K562 (cell line): ENCODE measurements at regions not wholly inside any gene's neighbourhood (a gene's known extent, or its start where the extent isn't known, plus 50 kb on each side); places are given as distances from the start of the nearest gene placed in this dataset.

Experiments used
- ATAC-seq: fragments of 200-7000 bp; cut with Tn5 transposase; 3 replicates; pipeline ENCODE4 v1.9.1; 2020; ENCODE audit warnings: moderate library complexity
- BruUV-seq: library from RNA; stranded (reverse); fragments of 400-500 nt; replicated peaks from 2 replicates; lab custom pipeline; 2021; lab: Mats Ljungman, UMichigan
- CTCF ChIA-PET: fragments of 300-600 bp; formaldehyde crosslinking; extraction: SDS; loops from one replicate; lab custom pipeline; 2021; ENCODE audit warnings: low intra/inter-chr PET ratio; lab: Yijun Ruan, JAX
- POLR2A ChIA-PET: fragments of 300-600, 350-650 bp; sonication (Branson Sonifier 250); formaldehyde crosslinking; extraction: SDS; loops from one replicate; lab custom pipeline; 2021; ENCODE audit warnings: antibody characterized with exemption, inconsistent platforms; lab: Yijun Ruan, JAX
- DNase-seq, 4 experiments: peaks; one replicate each; pipeline versions ENCODE4 v3.0.0 to v3.0.0-alpha.2; 2011 to 2018; ENCODE audit warnings: low spot score in 3 of 4, mixed read lengths in 3 of 4; ENCODE audit errors: extremely low read depth in 1 of 4
- FAIRE-seq: peaks from 2 replicates; lab custom pipeline; 2011; peaks lifted over from hg19 to GRCh38; lab: Jason Lieb, UNC
- H2AFZ ChIP-seq: 2 replicates; pipeline ENCODE4 v1.6.0; 2011; ENCODE audit warnings: low read depth, low read length, control low read depth, inconsistent platforms
- H3K27ac ChIP-seq: fragments of 200-600 bp; 3 replicates; pipeline ENCODE4 v1.8.0; 2011; ENCODE audit warnings: low read depth, mild to moderate bottlenecking, control low read depth, inconsistent platforms, low read length, moderate library complexity, mixed read lengths; ENCODE audit errors: extremely low read depth
- H3K27me3 ChIP-seq, 2 experiments: fragments of 300-600 bp in 1 of 2; 2 replicates in 1 of 2; 3 replicates in 1 of 2; pipeline versions ENCODE4 v1.6.0 to v1.8.0; 2011; ENCODE audit warnings: inconsistent platforms in 2 of 2, low read length in 2 of 2, mild to moderate bottlenecking in 1 of 2, mixed read lengths in 1 of 2, moderate library complexity in 1 of 2; ENCODE audit not compliant: control insufficient read depth in 2 of 2, insufficient read depth in 2 of 2
- H3K36me3 ChIP-seq: fragments of 300-600 bp; 3 replicates; pipeline ENCODE4 v1.8.0; 2011; ENCODE audit warnings: mild to moderate bottlenecking, low read length, inconsistent platforms; ENCODE audit not compliant: control insufficient read depth, insufficient read depth
- H3K4me1 ChIP-seq, 2 experiments: fragments of 200-600 bp in 1 of 2; replicated peaks in 1 of 2; 2 replicates in 1 of 2; 3 replicates in 1 of 2; pipeline versions ENCODE4 v1.5.1 to v1.8.0; 2011; ENCODE audit warnings: inconsistent platforms in 2 of 2, low read length in 2 of 2, mild to moderate bottlenecking in 1 of 2, mixed read lengths in 1 of 2, moderate library complexity in 1 of 2; ENCODE audit not compliant: control insufficient read depth in 2 of 2, insufficient read depth in 2 of 2
- H3K4me2 ChIP-seq: 2 replicates; pipeline ENCODE4 v1.6.1; 2011; ENCODE audit warnings: low read length, control low read depth, inconsistent platforms, mixed read lengths; ENCODE audit not compliant: insufficient read depth
- H3K4me3 ChIP-seq: fragments of 200-600 bp; sonication (generic), shearing (Covaris generic); 2 replicates; pipeline ENCODE4 v1.5.1; 2016; ENCODE audit warnings: control low read depth, inconsistent platforms
- H3K79me2 ChIP-seq: fragments of 200-600 bp; 3 replicates; pipeline ENCODE4 v1.8.0; 2011; ENCODE audit warnings: low read length, inconsistent platforms; ENCODE audit not compliant: control insufficient read depth, insufficient read depth
- H3K9ac ChIP-seq, 2 experiments: 2 replicates each; pipeline versions ENCODE4 v1.6.0 to v1.6.1; 2011; ENCODE audit warnings: low read depth in 2 of 2, low read length in 2 of 2, control low read depth in 1 of 2, inconsistent platforms in 1 of 2, mild to moderate bottlenecking in 1 of 2, mixed read lengths in 1 of 2; ENCODE audit not compliant: insufficient read depth in 1 of 2
- H3K9me1 ChIP-seq: one replicate; pipeline ENCODE4 v1.6.0; 2011; ENCODE audit warnings: inconsistent platforms, mild to moderate bottlenecking, low read length, moderate library complexity; ENCODE audit not compliant: control insufficient read depth, insufficient read depth
- H3K9me3 ChIP-seq: replicated peaks from 2 replicates; pipeline ENCODE4 v1.5.1; 2011; ENCODE audit warnings: low read depth, low read length, inconsistent platforms; ENCODE audit not compliant: control insufficient read depth, insufficient read depth
- H4K20me1 ChIP-seq: replicated peaks from 2 replicates; pipeline ENCODE4 v1.6.1; 2011; ENCODE audit warnings: low read length, inconsistent platforms, mixed read lengths; ENCODE audit not compliant: control insufficient read depth, insufficient read depth
- ATF6 ChIP-seq: sonication (generic); formaldehyde crosslinking; IDR thresholded peaks from 2 replicates; pipeline ENCODE4 v1.4.0; 2020; ENCODE audit warnings: mild to moderate bottlenecking, missing genetic modification reagents
- BCLAF1 ChIP-seq, 2 experiments: fragments of 450-650 bp in 1 of 2; IDR thresholded peaks; 2 replicates each; pipeline ENCODE4 v1.6.1; 2011 to 2017; ENCODE audit warnings: low read depth in 2 of 2, antibody characterized with exemption in 1 of 2, borderline replicate concordance in 1 of 2, low read length in 1 of 2, mild to moderate bottlenecking in 1 of 2, mixed read lengths in 1 of 2; ENCODE audit not compliant: control insufficient read depth in 1 of 2
- BHLHE40 ChIP-seq: IDR thresholded peaks from 2 replicates; pipeline ENCODE4 v1.6.1; 2011; ENCODE audit warnings: low read length, improper control_type of control experiment
- BRD9 ChIP-seq: fragments of 450-650 bp; IDR thresholded peaks from 2 replicates; pipeline ENCODE4 v1.6.1; 2018; ENCODE audit warnings: low read depth; ENCODE audit not compliant: partially characterized antibody
- PTRF ChIP-seq: fragments of 450-650 bp; IDR thresholded peaks from 2 replicates; pipeline ENCODE4 v1.6.1; 2016; ENCODE audit warnings: mild to moderate bottlenecking, missing genetic modification characterization, missing compliant biosample characterization
- TCF3 ChIP-seq: sonication (generic); formaldehyde crosslinking; IDR thresholded peaks from 2 replicates; pipeline ENCODE4 v1.4.0; 2020; ENCODE audit warnings: mild to moderate bottlenecking, missing genetic modification reagents
- TRIM28 ChIP-seq: fragments of 450-650 bp; IDR thresholded peaks from 2 replicates; pipeline ENCODE4 v1.6.1; 2017
- ZC3H11A ChIP-seq: IDR thresholded peaks from 2 replicates; pipeline ENCODE4 v1.6.1; 2012; ENCODE audit warnings: low read depth, low read length, improper control_type of control experiment
- ZNF3 ChIP-seq: fragments of 250-450 bp; sonication (Bioruptor Pico); IDR thresholded peaks from 2 replicates; pipeline ENCODE4 v1.5.0; 2021; ENCODE audit warnings: mild to moderate bottlenecking, moderate library complexity
- WGBS: fragments of 100-300 bp; shearing (Covaris generic); methylation state at CpG from one replicate; pipeline ENCODE4 v1.1.6; 2016; ENCODE audit warnings: low coverage, mixed read lengths; ENCODE audit not compliant: insufficient coverage; ENCODE audit errors: missing lambda C conversion rate; 5-methylcytosine and 5-hydroxymethylcytosine counted together
- in situ Hi-C: fragments of 300-500 bp; cut with MboI; formaldehyde crosslinking; loops from 4 replicates; pipeline ENCODE4 v1.15.0; 2018; ENCODE audit warnings: inconsistent platforms, mixed read lengths
- intact Hi-C: fragments of 100-400 bp; cut with micrococcal nuclease; formaldehyde crosslinking; loops from 2 replicates; pipeline ENCODE4 v1.14.2; 2022

- Histone ChIP-seq H3K4me3 (no peak overlapping the region), H3K9me1 (no peaks in the 10 kb centered on the region), H4K20me1 (no peaks in the 10 kb centered on the region), H3K9me3 (no peaks in the 10 kb centered on the region), H3K27me3 (no peaks in the 10 kb centered on the region), H3K27ac (no peak overlapping the region), H3K4me2 (no peak overlapping the region), H3K9ac (no peak overlapping the region), H3K4me1 (0 out of 5 replicates have a peak, but pooled peaks cover 0 to 5% of the 10 kb centered on the region in 2 experiments), H3K79me2 (no peaks in the 10 kb centered on the region), H3K36me3 (no peaks in the 10 kb centered on the region), H2AFZ (no peak overlapping the region)
- TF ChIP-seq ZC3H11A, result no peak
- TF ChIP-seq ZNF3 (CRISPR knock-in tag), result no peak
- no peak for TF ChIP-seq TCF3
- no peak for TF ChIP-seq ATF6 (CRISPR knock-in tag)
- TF ChIP-seq BRD9, result no peak
- TF ChIP-seq PTRF, result no peak
- TF ChIP-seq BHLHE40, result no peak
- TF ChIP-seq BCLAF1 (IDR thresholded peaks at IDR 0.05; ENCODE audit: borderline replicate concordance in 1 of 2, control insufficient read depth in 1 of 2, low read depth in 2 of 2, low read length in 1 of 2), result no peak
- no peak for TF ChIP-seq TRIM28
- BruUV-seq, result no TSS peak
- intact Hi-C loops (no loop called here), in situ Hi-C loops (no loop called here)
- DNase-seq, result no peak
- ATAC-seq, result no peak
- CTCF ChIA-PET, result no interaction called here
- 0% methylated on average over 1 of the region's 1 CpG for WGBS
- no peak for FAIRE-seq
- POLR2A ChIA-PET, result no interaction called here
Measured at GRCh38 chr2:217228732-217229131, 368.9 kb upstream of the TNP1 start.
